Thyroid gland (tissue), 4 donors: ENCODE measurements at regions not wholly inside any gene's neighbourhood (a gene's known extent, or its start where the extent isn't known, plus 50 kb on each side); places are given as distances from the start of the nearest gene placed in this dataset.

ENCODE experiments used
- DNase-seq, 2 donors: peaks; one replicate each; pipeline ENCODE4 v3.0.0-alpha.2; 2019
- H3K27ac ChIP-seq, 3 donors: fragments of 200-600 bp; sonication (generic); 1 replicate in 2 of 3; 2 replicates in 1 of 3; pipeline ENCODE4 v1.5.1; 2016 to 2019; ENCODE audit warnings: mild to moderate bottlenecking in 1 of 3, moderate library complexity in 1 of 3
- H3K27me3 ChIP-seq: fragments of 200-600 bp; sonication (generic); one replicate; pipeline ENCODE4 v1.5.1; 2019
- H3K36me3 ChIP-seq, 2 donors: fragments of 200-600 bp; sonication (generic); one replicate each; pipeline ENCODE4 v1.5.1; 2016 to 2019
- H3K4me1 ChIP-seq, 2 donors: fragments of 200-600 bp; sonication (generic); one replicate each; pipeline ENCODE4 v1.5.1; 2017 to 2019
- H3K4me3 ChIP-seq, 3 donors: fragments of 200-600 bp; sonication (generic); replicated peaks in 1 of 3; 1 replicate in 2 of 3; 2 replicates in 1 of 3; pipeline ENCODE4 v1.5.1; 2016; ENCODE audit warnings: mild to moderate bottlenecking in 1 of 3
- H3K9me3 ChIP-seq: fragments of 200-600 bp; sonication (generic); one replicate; pipeline ENCODE4 v1.5.1; 2017
- POLR2A ChIP-seq, 2 donors: fragments of 450-650 bp; IDR thresholded peaks; one replicate each; pipeline ENCODE4 v1.6.1; 2017; ENCODE audit warnings: antibody characterized with exemption in 2 of 2, mild to moderate bottlenecking in 2 of 2, moderate library complexity in 1 of 2
- WGBS, 2 donors: methylation state at CpG; one replicate each; pipeline ENCODE4 v1.1.5; 2017; 5-methylcytosine and 5-hydroxymethylcytosine counted together
- intact Hi-C: fragments of 100-400 bp; cut with DNase I; formaldehyde crosslinking; loops from one replicate; pipeline ENCODE4 v1.15.1; 2023
- TF ChIP-seq, protein P1 (sequence below), 6 experiments: fragments of 200-600 bp in 3 of 6; fragments of 450-650 bp in 3 of 6; sonication (generic) in 3 of 6; IDR thresholded peaks; one replicate each; pipeline ENCODE4 v1.5.1; 2016 to 2019; ENCODE audit warnings: antibody characterized with exemption in 6 of 6, mild to moderate bottlenecking in 2 of 6, inconsistent platforms in 1 of 6, moderate library complexity in 1 of 6

GRCh38 chr2:14358339-14358738 is 274.2 kb upstream of the LRATD1 start:
- no peak for DNase-seq
- Histone ChIP-seq H3K36me3 (no peaks in the 10 kb centered on the region), H3K4me1 (no peaks in the 10 kb centered on the region), H3K9me3 (no peaks in the 10 kb centered on the region), H3K27ac (no peak overlapping the region), H3K27me3 (no peaks in the 10 kb centered on the region), H3K4me3 (no peak overlapping the region)
- no peak for TF ChIP-seq POLR2A (IDR thresholded peaks at IDR 0.05)
- intact Hi-C loops: no loop called here
- WGBS, 2 donors: 80 to 84% methylated on average over 5 of the region's 5 CpGs

- H3K27me3 ChIP-seq: no peaks in the 10 kb centered on the region
- H3K27ac ChIP-seq: no peak overlapping the region
- H3K36me3 ChIP-seq: no peaks in the 10 kb centered on the region
- H3K9me3 ChIP-seq: no peaks in the 10 kb centered on the region
- intact Hi-C loops: no loop called here
- 76 to 82% methylated on average over 6 of the region's 6 CpGs for WGBS, 2 donors
- DNase-seq: no peak
- H3K4me3 ChIP-seq: no peak overlapping the region
- TF ChIP-seq, protein P1, sequence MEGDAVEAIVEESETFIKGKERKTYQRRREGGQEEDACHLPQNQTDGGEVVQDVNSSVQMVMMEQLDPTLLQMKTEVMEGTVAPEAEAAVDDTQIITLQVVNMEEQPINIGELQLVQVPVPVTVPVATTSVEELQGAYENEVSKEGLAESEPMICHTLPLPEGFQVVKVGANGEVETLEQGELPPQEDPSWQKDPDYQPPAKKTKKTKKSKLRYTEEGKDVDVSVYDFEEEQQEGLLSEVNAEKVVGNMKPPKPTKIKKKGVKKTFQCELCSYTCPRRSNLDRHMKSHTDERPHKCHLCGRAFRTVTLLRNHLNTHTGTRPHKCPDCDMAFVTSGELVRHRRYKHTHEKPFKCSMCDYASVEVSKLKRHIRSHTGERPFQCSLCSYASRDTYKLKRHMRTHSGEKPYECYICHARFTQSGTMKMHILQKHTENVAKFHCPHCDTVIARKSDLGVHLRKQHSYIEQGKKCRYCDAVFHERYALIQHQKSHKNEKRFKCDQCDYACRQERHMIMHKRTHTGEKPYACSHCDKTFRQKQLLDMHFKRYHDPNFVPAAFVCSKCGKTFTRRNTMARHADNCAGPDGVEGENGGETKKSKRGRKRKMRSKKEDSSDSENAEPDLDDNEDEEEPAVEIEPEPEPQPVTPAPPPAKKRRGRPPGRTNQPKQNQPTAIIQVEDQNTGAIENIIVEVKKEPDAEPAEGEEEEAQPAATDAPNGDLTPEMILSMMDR (IDR thresholded peaks at IDR 0.05): no peak
- TF ChIP-seq POLR2A (IDR thresholded peaks at IDR 0.05): no peak
- H3K4me1 ChIP-seq: no peaks in the 10 kb centered on the region
Observed at GRCh38 chr2:14358774-14359173, 273.7 kb upstream of the LRATD1 start.

DNA sequence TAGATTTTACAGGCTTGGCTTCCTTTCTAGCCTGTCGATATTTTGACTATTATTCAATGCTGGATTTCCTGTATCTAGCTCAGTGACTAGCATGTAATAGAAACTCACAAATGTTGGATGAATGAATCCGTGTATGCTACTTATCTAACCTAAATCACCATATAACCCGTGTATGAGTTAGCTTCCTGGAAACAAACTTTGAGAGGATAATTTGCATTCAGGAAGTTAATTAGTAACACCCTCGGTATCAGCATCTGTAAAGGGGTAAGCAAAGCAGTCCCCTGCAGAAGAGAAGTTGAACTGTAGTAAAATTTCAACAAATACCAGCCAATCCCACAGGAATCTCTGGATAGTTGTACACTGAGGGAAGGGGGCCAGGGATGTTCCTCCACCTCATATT is 269.4 kb upstream of the LRATD1 start:
- Histone ChIP-seq H3K9me3 (no peaks in the 10 kb centered on the region), H3K4me3 (no peak overlapping the region), H3K27ac (no peak overlapping the region), H3K36me3 (no peaks in the 10 kb centered on the region), H3K27me3 (no peaks in the 10 kb centered on the region), H3K4me1 (no peaks in the 10 kb centered on the region)
- DNase-seq: no peak
- WGBS, 2 donors: 81 to 86% methylated on average over 4 of the region's 4 CpGs
- intact Hi-C loops: no loop called here
- TF ChIP-seq, protein P1 (IDR thresholded peaks at IDR 0.05): no peak
- TF ChIP-seq POLR2A (IDR thresholded peaks at IDR 0.05): no peak

DNA sequence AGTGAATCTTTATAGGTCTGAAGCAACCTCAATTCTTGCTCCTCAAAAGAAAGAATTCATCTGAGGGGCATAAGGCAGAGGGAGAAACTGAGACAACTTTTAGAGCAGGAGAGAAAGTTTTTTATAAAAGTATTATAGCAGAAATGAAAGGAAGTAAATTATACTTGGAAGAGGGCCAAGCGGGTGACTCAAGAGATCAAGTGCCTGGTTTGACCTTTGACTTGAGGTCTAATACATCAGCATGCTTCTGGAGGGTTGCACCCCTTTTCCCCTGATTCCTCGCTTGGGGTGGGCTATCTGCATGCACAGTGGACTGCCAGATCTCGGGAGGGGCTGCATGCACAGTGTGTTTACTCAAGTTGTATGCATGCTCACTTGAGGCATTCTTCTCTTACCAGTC is 268.5 kb upstream of the LRATD1 start:
- Histone ChIP-seq H3K36me3 (no peaks in the 10 kb centered on the region), H3K27ac (no peak overlapping the region), H3K4me3 (no peak overlapping the region), H3K4me1 (no peaks in the 10 kb centered on the region), H3K27me3 (no peaks in the 10 kb centered on the region), H3K9me3 (no peaks in the 10 kb centered on the region)
- DNase-seq: no peak
- no peak for TF ChIP-seq POLR2A (IDR thresholded peaks at IDR 0.05)
- TF ChIP-seq, protein P1 (IDR thresholded peaks at IDR 0.05): no peak
- 65 to 71% methylated on average over 3 of the region's 3 CpGs for WGBS, 2 donors
- intact Hi-C loops: no loop called here

DNA sequence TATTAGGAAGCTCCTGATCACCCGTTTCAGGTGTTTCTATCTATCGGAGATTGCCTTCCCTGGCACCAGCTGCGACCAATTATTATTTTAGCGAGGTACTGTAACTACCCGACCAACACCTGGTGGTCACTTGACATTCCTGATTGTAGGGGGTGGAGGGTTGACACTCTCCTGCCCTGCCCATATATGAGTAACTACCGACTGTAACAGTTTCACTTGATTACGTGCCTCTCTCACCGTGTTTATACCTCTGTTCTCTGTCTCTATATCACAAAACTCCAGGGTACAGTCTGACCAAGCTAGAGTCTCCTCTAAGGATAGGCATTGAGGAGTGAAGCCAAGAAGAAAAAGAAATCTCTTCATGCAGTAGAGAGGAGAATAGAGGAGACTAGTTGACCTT is 268.0 kb upstream of the LRATD1 start:
- H3K36me3 ChIP-seq: no peaks in the 10 kb centered on the region
- no peak for TF ChIP-seq POLR2A (IDR thresholded peaks at IDR 0.05)
- TF ChIP-seq, protein P1 (IDR thresholded peaks at IDR 0.05): no peak
- no peak overlapping the region for H3K4me3 ChIP-seq
- intact Hi-C loops: no loop called here
- WGBS, 2 donors: 65 to 75% methylated on average over 8 of the region's 8 CpGs
- H3K9me3 ChIP-seq: no peaks in the 10 kb centered on the region
- DNase-seq: no peak
- H3K27me3 ChIP-seq: no peaks in the 10 kb centered on the region
- no peak overlapping the region for H3K27ac ChIP-seq
- H3K4me1 ChIP-seq: no peaks in the 10 kb centered on the region

- TF ChIP-seq POLR2A (IDR thresholded peaks at IDR 0.05): no peak
- Histone ChIP-seq H3K27ac (no peak overlapping the region), H3K9me3 (no peaks in the 10 kb centered on the region), H3K36me3 (no peaks in the 10 kb centered on the region), H3K27me3 (no peaks in the 10 kb centered on the region), H3K4me1 (no peaks in the 10 kb centered on the region), H3K4me3 (no peak overlapping the region)
- intact Hi-C loops: no loop called here
- no peak for DNase-seq
- WGBS, 2 donors: 37 to 47% methylated on average over 4 of the region's 4 CpGs
Observed at GRCh38 chr2:14385043-14385442, 247.5 kb upstream of the LRATD1 start.
